ENCODE measurements at regions not wholly inside any gene's neighbourhood (a gene's known extent, or its start where the extent isn't known, plus 50 kb on each side); places are given as distances from the start of the nearest gene placed in this dataset.

DNA sequence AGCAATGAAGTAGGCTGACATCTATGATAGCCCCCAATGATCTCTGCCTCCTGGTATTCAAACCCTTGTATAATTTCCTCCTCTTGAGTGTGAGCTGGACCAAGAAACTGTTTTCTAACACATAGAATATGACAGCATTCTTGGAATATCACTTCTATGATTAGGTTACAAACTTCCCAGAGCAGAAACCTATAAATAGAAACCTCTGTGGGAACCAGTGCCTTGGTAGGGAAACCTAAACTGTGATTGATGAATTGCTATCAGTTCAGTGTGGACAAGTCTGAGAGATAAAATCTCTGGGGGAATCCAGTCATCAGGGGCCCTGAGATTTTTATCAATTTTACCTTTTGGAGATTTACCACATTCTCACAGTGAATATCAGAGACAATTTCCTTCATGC, 756.5 kb upstream of the AGA start:
- no peak overlapping the region for H3K27ac ChIP-seq
- no peak overlapping the region for H3K9ac ChIP-seq
- TF ChIP-seq, protein P1, sequence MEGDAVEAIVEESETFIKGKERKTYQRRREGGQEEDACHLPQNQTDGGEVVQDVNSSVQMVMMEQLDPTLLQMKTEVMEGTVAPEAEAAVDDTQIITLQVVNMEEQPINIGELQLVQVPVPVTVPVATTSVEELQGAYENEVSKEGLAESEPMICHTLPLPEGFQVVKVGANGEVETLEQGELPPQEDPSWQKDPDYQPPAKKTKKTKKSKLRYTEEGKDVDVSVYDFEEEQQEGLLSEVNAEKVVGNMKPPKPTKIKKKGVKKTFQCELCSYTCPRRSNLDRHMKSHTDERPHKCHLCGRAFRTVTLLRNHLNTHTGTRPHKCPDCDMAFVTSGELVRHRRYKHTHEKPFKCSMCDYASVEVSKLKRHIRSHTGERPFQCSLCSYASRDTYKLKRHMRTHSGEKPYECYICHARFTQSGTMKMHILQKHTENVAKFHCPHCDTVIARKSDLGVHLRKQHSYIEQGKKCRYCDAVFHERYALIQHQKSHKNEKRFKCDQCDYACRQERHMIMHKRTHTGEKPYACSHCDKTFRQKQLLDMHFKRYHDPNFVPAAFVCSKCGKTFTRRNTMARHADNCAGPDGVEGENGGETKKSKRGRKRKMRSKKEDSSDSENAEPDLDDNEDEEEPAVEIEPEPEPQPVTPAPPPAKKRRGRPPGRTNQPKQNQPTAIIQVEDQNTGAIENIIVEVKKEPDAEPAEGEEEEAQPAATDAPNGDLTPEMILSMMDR (conservative IDR thresholded peaks at IDR 0.05; ENCODE audit: low read depth, low read length), result no peak
- no peak overlapping the region for H2AFZ ChIP-seq (ENCODE audit: low read depth)
- no peaks in the 10 kb centered on the region for H3K4me1 ChIP-seq (ENCODE audit: low read depth, poor library complexity, severe bottlenecking)
- no peaks in the 10 kb centered on the region for H3K79me2 ChIP-seq (ENCODE audit: insufficient read depth, low read depth)
- H4K20me1 ChIP-seq (ENCODE audit: insufficient read depth), result no peaks in the 10 kb centered on the region
- no peak overlapping the region for H3K4me3 ChIP-seq (IDR thresholded peaks at IDR 0.05; ENCODE audit: insufficient read depth, low read depth, low read length)
- H3K4me2 ChIP-seq, result no peak overlapping the region
- H3K36me3 ChIP-seq (ENCODE audit: insufficient read depth), result no peaks in the 10 kb centered on the region
- H3K27me3 ChIP-seq (ENCODE audit: insufficient read depth, low read depth), result no peaks in the 10 kb centered on the region

- H3K4me3 ChIP-seq (IDR thresholded peaks at IDR 0.05; ENCODE audit: insufficient read depth, low read depth, low read length), result no peak overlapping the region
- H3K36me3 ChIP-seq (ENCODE audit: insufficient read depth), result no peaks in the 10 kb centered on the region
- no peaks in the 10 kb centered on the region for H4K20me1 ChIP-seq (ENCODE audit: insufficient read depth)
- H3K27me3 ChIP-seq (ENCODE audit: insufficient read depth, low read depth), result no peaks in the 10 kb centered on the region
- no peak overlapping the region for H3K9ac ChIP-seq
- H3K4me1 ChIP-seq (ENCODE audit: low read depth, poor library complexity, severe bottlenecking), result no peaks in the 10 kb centered on the region
- H3K79me2 ChIP-seq (ENCODE audit: insufficient read depth, low read depth), result no peaks in the 10 kb centered on the region
- H3K27ac ChIP-seq, result no peak overlapping the region
- TF ChIP-seq, protein P1 (conservative IDR thresholded peaks at IDR 0.05; ENCODE audit: low read depth, low read length), result no peak
- H3K4me2 ChIP-seq, result no peak overlapping the region
- H2AFZ ChIP-seq (ENCODE audit: low read depth), result no peak overlapping the region
Observed at GRCh38 chr4:178202422-178202821, 760.2 kb upstream of the AGA start.

DNA sequence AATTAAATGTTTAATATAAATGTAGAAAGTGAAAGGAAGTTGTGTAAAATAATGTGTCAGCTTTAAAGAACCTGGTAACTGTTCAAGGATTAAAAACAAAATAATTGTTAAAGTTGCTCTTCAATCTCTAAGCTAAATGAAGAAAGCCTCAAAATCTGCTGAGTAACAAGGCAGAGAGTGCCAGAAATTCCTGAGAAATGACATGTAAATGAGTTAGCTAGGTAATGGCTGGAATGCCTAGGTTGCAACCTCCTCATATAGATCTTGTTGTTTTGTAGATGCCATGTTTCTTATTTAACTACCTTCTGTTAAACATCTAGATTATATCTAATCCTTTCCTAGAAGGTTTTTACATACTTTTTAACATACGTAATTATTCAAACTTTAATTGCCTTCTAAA, 763.6 kb upstream of the AGA start:
- TF ChIP-seq, protein P1 (conservative IDR thresholded peaks at IDR 0.05; ENCODE audit: low read depth, low read length), result no peak
- H3K4me2 ChIP-seq, result no peak overlapping the region
- no peak overlapping the region for H2AFZ ChIP-seq (ENCODE audit: low read depth)

GRCh38 chr4:178215309-178215708, 773.1 kb upstream of the AGA start:
- H2AFZ ChIP-seq (ENCODE audit: low read depth), result no peak overlapping the region
- TF ChIP-seq, protein P1 (conservative IDR thresholded peaks at IDR 0.05; ENCODE audit: low read depth, low read length), result no peak
- H3K79me2 ChIP-seq (ENCODE audit: insufficient read depth, low read depth), result no peaks in the 10 kb centered on the region
- H3K4me3 ChIP-seq (IDR thresholded peaks at IDR 0.05; ENCODE audit: insufficient read depth, low read depth, low read length), result no peak overlapping the region
- H3K27ac ChIP-seq, result no peak overlapping the region
- no peaks in the 10 kb centered on the region for H3K27me3 ChIP-seq (ENCODE audit: insufficient read depth, low read depth)
- no peak overlapping the region for H3K9ac ChIP-seq
- no peaks in the 10 kb centered on the region for H3K36me3 ChIP-seq (ENCODE audit: insufficient read depth)
- no peak overlapping the region for H3K4me2 ChIP-seq
- H4K20me1 ChIP-seq (ENCODE audit: insufficient read depth), result no peaks in the 10 kb centered on the region
- no peaks in the 10 kb centered on the region for H3K4me1 ChIP-seq (ENCODE audit: low read depth, poor library complexity, severe bottlenecking)

More for the DNA sequence above, 763.6 kb upstream of the AGA start:
- no peaks in the 10 kb centered on the region for H3K4me1 ChIP-seq (ENCODE audit: low read depth, poor library complexity, severe bottlenecking)
- no peak overlapping the region for H3K9ac ChIP-seq
- H4K20me1 ChIP-seq (ENCODE audit: insufficient read depth), result no peaks in the 10 kb centered on the region
- H3K36me3 ChIP-seq (ENCODE audit: insufficient read depth), result no peaks in the 10 kb centered on the region
- H3K79me2 ChIP-seq (ENCODE audit: insufficient read depth, low read depth), result no peaks in the 10 kb centered on the region
- H3K27me3 ChIP-seq (ENCODE audit: insufficient read depth, low read depth), result no peaks in the 10 kb centered on the region
- no peak overlapping the region for H3K27ac ChIP-seq
- no peak overlapping the region for H3K4me3 ChIP-seq (IDR thresholded peaks at IDR 0.05; ENCODE audit: insufficient read depth, low read depth, low read length)

All from KMS-11 (cell line).